ENCODE measurements at regions not wholly inside any gene's neighbourhood (a gene's known extent, or its start where the extent isn't known, plus 50 kb on each side); places are given as distances from the start of the nearest gene placed in this dataset.

GRCh38 chr5:29905626-29906353, 1287.7 kb upstream of the CDH6 start:
- DNase-seq = no peak

GRCh38 chr5:29902859-29903258, 1290.6 kb upstream of the CDH6 start:
- DNase-seq = no peak

GRCh38 chr5:29899583-29899982, 1293.9 kb upstream of the CDH6 start:
- DNase-seq = no peak

- DNase-seq = no peak
Measured at GRCh38 chr5:29897916-29898315, 1295.6 kb upstream of the CDH6 start.

- DNase-seq = no peak
Measured at GRCh38 chr5:29896646-29897045, 1296.8 kb upstream of the CDH6 start.

- DNase-seq = no peak
Measured at GRCh38 chr5:29894668-29895067, 1298.8 kb upstream of the CDH6 start.

GRCh38 chr5:29889051-29889450, 1304.4 kb upstream of the CDH6 start:
- no peak for DNase-seq

- no peak for DNase-seq
Measured at GRCh38 chr5:29885595-29885994, 1307.9 kb upstream of the CDH6 start.

GRCh38 chr5:29882036-29882435, 1311.5 kb upstream of the CDH6 start:
- DNase-seq = no peak

- DNase-seq = no peak
Measured at GRCh38 chr5:29879401-29879800, 1314.1 kb upstream of the CDH6 start.

- DNase-seq = no peak
Measured at GRCh38 chr5:29878599-29878998, 1314.9 kb upstream of the CDH6 start.

GRCh38 chr5:29867155-29867554, 1326.3 kb upstream of the CDH6 start:
- DNase-seq = no peak

GRCh38 chr5:29853711-29854220, 1339.7 kb upstream of the CDH6 start:
- peak; percentile 3 for DNase-seq

- no peak for DNase-seq
Measured at GRCh38 chr5:29852329-29852728, 1341.2 kb upstream of the CDH6 start.

- DNase-seq = no peak
Measured at GRCh38 chr5:29845206-29845605, 1348.3 kb upstream of the CDH6 start.

GRCh38 chr5:29833394-29833793, 1360.1 kb upstream of the CDH6 start:
- DNase-seq = no peak

- DNase-seq = no peak
Measured at GRCh38 chr5:29822521-29822920, 1371.0 kb upstream of the CDH6 start.

GRCh38 chr5:29811914-29812679, 1381.4 kb upstream of the CDH6 start:
- peak; percentile 11 for DNase-seq

- no peak for DNase-seq
Measured at GRCh38 chr5:29805804-29806203, 1387.7 kb upstream of the CDH6 start.

GRCh38 chr5:29800752-29801151, 1392.7 kb upstream of the CDH6 start:
- DNase-seq = no peak

GRCh38 chr5:29796013-29796412, 1397.5 kb upstream of the CDH6 start:
- DNase-seq = peak; percentile 89

GRCh38 chr5:29795096-29795652, 1398.3 kb upstream of the CDH6 start:
- no peak for DNase-seq

GRCh38 chr5:29794141-29794787, 1399.2 kb upstream of the CDH6 start:
- no peak for DNase-seq
